ENCODE measurements at regions not wholly inside any gene's neighbourhood (a gene's known extent, or its start where the extent isn't known, plus 50 kb on each side); places are given as distances from the start of the nearest gene placed in this dataset.
A peak's percentile ranks its signal among the peaks of the same experiment; 100 is the strongest.

DNA sequence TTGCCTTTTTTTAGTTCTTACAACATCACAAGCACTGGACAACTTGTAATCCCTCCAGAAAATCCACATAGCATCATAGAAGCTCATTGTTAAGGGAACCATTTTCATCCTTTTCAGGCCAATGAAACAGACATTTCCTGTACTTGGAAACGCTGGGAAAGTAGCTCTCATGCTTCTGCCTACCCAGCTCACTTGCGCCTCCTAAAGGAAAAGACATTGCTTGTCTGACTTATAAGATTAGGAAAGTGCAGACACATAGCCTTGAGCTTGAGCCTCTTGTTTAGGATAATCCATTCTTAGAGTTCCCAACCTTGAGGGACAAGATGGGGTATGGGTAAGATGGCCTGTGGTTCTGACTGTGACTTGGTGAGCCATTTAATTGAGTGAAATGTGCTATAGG lies 589.5 kb downstream of the NOVA1 start:
- no peak overlapping the region for H3K4me3 Mint-ChIP-seq
- no peaks in the 10 kb centered on the region for H3K4me1 Mint-ChIP-seq (ENCODE audit: unreplicated experiment)
- no peak for DNase-seq (ENCODE audit: extremely low spot score, unreplicated experiment)
- H3K27ac Mint-ChIP-seq, result no peak overlapping the region
- H3K9me3 Mint-ChIP-seq, result no peaks in the 10 kb centered on the region
- H3K36me3 Mint-ChIP-seq, result no peaks in the 10 kb centered on the region
- TF ChIP-seq, protein P1, sequence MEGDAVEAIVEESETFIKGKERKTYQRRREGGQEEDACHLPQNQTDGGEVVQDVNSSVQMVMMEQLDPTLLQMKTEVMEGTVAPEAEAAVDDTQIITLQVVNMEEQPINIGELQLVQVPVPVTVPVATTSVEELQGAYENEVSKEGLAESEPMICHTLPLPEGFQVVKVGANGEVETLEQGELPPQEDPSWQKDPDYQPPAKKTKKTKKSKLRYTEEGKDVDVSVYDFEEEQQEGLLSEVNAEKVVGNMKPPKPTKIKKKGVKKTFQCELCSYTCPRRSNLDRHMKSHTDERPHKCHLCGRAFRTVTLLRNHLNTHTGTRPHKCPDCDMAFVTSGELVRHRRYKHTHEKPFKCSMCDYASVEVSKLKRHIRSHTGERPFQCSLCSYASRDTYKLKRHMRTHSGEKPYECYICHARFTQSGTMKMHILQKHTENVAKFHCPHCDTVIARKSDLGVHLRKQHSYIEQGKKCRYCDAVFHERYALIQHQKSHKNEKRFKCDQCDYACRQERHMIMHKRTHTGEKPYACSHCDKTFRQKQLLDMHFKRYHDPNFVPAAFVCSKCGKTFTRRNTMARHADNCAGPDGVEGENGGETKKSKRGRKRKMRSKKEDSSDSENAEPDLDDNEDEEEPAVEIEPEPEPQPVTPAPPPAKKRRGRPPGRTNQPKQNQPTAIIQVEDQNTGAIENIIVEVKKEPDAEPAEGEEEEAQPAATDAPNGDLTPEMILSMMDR (conservative IDR thresholded peaks at IDR 0.05), result peak; percentile 48
- no peaks in the 10 kb centered on the region for H3K27me3 Mint-ChIP-seq

DNA sequence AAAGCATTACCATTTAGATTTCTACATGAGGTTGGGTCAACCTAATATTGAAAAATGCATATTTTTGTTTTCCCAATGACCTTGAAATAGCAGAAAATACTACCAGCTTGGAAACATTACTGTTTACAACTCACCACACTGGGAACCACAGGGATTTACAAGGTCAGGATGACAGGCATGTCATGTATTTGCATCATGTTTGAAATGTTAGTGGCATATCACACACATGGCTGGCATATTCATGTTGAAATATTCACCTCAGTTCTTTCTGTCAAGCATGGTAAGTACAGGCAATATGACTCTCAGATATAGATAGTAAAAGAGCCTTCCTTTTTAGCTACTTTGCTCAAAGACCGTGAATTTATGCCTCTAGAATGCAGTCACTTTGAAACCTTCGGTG lies 593.5 kb downstream of the NOVA1 start:
- Mint-ChIP-seq H3K27ac (no peak overlapping the region), H3K4me3 (no peak overlapping the region), H3K4me1 (ENCODE audit: unreplicated experiment) (no peaks in the 10 kb centered on the region), H3K36me3 (no peaks in the 10 kb centered on the region), H3K27me3 (no peaks in the 10 kb centered on the region), H3K9me3 (no peaks in the 10 kb centered on the region)
- TF ChIP-seq, protein P1 (conservative IDR thresholded peaks at IDR 0.05), result no peak
- DNase-seq (ENCODE audit: extremely low spot score, unreplicated experiment), result no peak

DNA sequence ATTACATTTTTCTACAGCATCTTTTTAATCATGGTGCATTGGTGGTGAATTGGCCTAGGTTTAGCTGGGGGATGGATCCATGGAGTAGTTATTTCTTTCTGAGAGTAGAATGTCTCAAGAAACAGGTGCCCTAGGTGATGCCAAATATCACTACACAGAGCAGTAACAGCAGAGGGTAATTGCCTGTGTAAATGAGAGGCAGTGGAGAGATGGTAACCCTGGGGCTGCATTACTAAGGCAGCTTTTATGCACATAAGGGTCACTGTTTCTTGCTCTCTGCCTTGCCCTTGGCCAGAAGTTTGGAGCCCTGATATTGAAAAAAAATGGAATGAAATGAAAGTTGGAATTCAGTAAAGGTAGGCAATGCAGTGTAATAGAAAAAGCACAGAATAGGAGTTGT lies 604.0 kb downstream of the NOVA1 start:
- Mint-ChIP-seq H3K9me3 (no peaks in the 10 kb centered on the region), H3K36me3 (no peaks in the 10 kb centered on the region), H3K4me3 (no peak overlapping the region), H3K27ac (no peak overlapping the region), H3K4me1 (ENCODE audit: unreplicated experiment) (no peaks in the 10 kb centered on the region), H3K27me3 (no peaks in the 10 kb centered on the region)
- no peak for DNase-seq (ENCODE audit: extremely low spot score, unreplicated experiment)
- TF ChIP-seq, protein P1 (conservative IDR thresholded peaks at IDR 0.05), result no peak

DNA sequence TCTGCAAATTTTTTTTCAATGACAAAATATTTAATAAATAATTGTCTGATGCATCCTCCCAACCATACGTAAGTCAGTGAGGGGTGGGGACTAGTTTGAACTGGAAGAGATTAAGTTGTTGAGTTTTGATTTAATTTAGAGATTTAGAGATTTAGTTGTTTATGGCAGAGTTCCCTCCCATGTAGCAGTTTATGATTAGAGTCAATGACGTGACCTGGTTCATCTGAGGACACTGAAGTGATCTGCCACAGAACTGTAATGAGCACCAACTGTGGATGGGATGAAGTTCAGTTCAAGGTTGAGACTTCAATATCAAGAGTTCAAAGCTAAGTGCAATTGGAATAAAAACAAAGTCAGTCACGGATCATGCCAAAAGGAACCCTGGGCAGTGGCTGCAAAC lies 609.3 kb downstream of the NOVA1 start:
- no peaks in the 10 kb centered on the region for H3K27me3 Mint-ChIP-seq
- H3K36me3 Mint-ChIP-seq, result no peaks in the 10 kb centered on the region
- H3K4me1 Mint-ChIP-seq (ENCODE audit: unreplicated experiment), result peaks cover 8% of the 10 kb centered on the region
- DNase-seq (ENCODE audit: extremely low spot score, unreplicated experiment), result no peak
- H3K9me3 Mint-ChIP-seq, result no peaks in the 10 kb centered on the region
- no peak overlapping the region for H3K4me3 Mint-ChIP-seq
- no peak overlapping the region for H3K27ac Mint-ChIP-seq
- TF ChIP-seq, protein P1 (conservative IDR thresholded peaks at IDR 0.05), result no peak

DNA sequence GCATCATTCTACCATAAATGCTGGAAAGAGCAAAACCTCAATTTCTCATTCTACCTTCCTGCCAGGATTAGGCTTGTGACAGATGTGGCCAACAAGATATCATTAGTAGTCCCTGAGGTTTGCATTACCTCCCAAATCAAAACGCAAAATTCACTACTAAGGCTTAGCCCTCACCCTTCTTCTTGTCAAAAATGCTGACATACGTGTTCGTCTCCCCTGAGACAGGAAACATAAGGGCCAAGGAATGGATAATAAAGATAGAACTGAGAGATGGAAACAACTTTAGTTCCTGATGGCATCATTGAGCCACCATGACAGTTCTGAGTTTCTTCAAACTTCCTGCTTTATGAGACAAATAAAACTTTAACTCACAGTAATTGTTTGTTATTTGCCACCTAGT lies 642.1 kb downstream of the NOVA1 start:
- no peak for DNase-seq (ENCODE audit: extremely low spot score, unreplicated experiment)
- Mint-ChIP-seq H3K27ac (no peak overlapping the region), H3K4me3 (no peak overlapping the region), H3K9me3 (no peaks in the 10 kb centered on the region), H3K36me3 (no peaks in the 10 kb centered on the region), H3K4me1 (ENCODE audit: unreplicated experiment) (no peaks in the 10 kb centered on the region), H3K27me3 (no peaks in the 10 kb centered on the region)
- TF ChIP-seq, protein P1 (conservative IDR thresholded peaks at IDR 0.05), result no peak

DNA sequence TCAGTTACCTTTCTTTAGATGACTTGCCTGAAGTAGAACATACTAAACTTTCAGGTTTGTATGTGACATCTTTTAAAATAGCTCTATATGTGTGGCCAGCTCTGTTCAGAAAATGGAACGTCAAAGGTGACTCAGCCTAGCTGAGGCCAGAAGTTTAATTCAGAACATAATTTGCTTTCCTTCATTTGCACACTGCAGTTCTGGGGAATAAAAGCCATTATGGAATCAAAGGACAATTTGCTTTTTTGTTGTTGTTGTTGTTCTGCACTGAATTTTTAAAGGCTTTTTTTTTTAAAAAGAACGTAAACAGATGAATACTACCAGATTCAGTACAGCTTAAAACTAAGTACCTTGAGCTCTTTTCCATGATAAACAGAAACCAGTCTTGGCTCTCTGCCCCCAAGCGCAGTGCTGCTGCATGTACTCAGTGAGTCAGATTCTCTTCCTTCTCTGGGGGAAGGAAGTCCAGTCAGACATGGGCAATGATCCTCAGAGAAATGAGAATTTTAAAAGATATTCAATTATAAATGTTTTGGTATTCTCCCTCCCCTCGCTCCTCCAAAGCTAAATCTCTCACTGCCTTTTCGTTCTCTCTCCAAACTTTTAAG lies 644.2 kb downstream of the NOVA1 start:
- TF ChIP-seq, protein P1 (conservative IDR thresholded peaks at IDR 0.05), result no peak
- no peak for DNase-seq (ENCODE audit: extremely low spot score, unreplicated experiment)
- Mint-ChIP-seq H3K4me1 (ENCODE audit: unreplicated experiment) (peaks cover 7% of the 10 kb centered on the region), H3K27me3 (no peaks in the 10 kb centered on the region), H3K9me3 (peaks cover 7% of the 10 kb centered on the region), H3K27ac (no peak overlapping the region), H3K36me3 (no peaks in the 10 kb centered on the region), H3K4me3 (no peak overlapping the region)

Data from type B pancreatic cell (in vitro differentiated cells).